Osteoblast (primary cell): ENCODE measurements at regions not wholly inside any gene's neighbourhood (a gene's known extent, or its start where the extent isn't known, plus 50 kb on each side); places are given as distances from the start of the nearest gene placed in this dataset.

Experiments
- DNase-seq: peaks from one replicate; pipeline ENCODE4 v3.0.0; 2011; ENCODE audit warnings: low spot score, mixed read lengths; ENCODE audit not compliant: insufficient read length; ENCODE audit errors: missing footprints
- H2AFZ ChIP-seq: 2 replicates; pipeline ENCODE4 v1.6.0; 2011; ENCODE audit warnings: mild to moderate bottlenecking, low read length
- H3K27ac ChIP-seq: 2 replicates; pipeline ENCODE4 v1.5.1; 2011; ENCODE audit warnings: mild to moderate bottlenecking, low read depth, low read length, moderate library complexity
- H3K27me3 ChIP-seq: 2 replicates; pipeline ENCODE4 v1.6.0; 2012; ENCODE audit warnings: mild to moderate bottlenecking, control low read depth, inconsistent platforms, low read length, moderate library complexity; ENCODE audit not compliant: insufficient read depth
- H3K36me3 ChIP-seq: 2 replicates; pipeline ENCODE4 v1.5.1; 2011; ENCODE audit warnings: mild to moderate bottlenecking, low read length, control low read depth, moderate library complexity; ENCODE audit not compliant: insufficient read depth
- H3K4me1 ChIP-seq: 2 replicates; pipeline ENCODE4 v1.5.1; 2011; ENCODE audit warnings: mild to moderate bottlenecking, low read length, control low read depth, moderate library complexity; ENCODE audit not compliant: insufficient read depth
- H3K4me2 ChIP-seq: 2 replicates; pipeline ENCODE4 v1.6.0; 2011; ENCODE audit warnings: mild to moderate bottlenecking, low read length; ENCODE audit not compliant: insufficient read depth
- H3K4me3 ChIP-seq: fragments of 200-600 bp; sonication (generic); 3 replicates; pipeline ENCODE4 v1.5.1; 2012; ENCODE audit warnings: mild to moderate bottlenecking, low read length, inconsistent platforms; ENCODE audit not compliant: insufficient read depth
- H3K79me2 ChIP-seq: 2 replicates; pipeline ENCODE4 v1.6.0; 2012; ENCODE audit warnings: mild to moderate bottlenecking, low read length, control low read depth, inconsistent platforms; ENCODE audit not compliant: insufficient read depth
- H3K9me3 ChIP-seq: 2 replicates; pipeline ENCODE4 v1.5.1; 2011; ENCODE audit warnings: low read depth, low read length, control low read depth
- H4K20me1 ChIP-seq: 2 replicates; pipeline ENCODE4 v1.6.0; 2012; ENCODE audit warnings: mild to moderate bottlenecking, low read length, control low read depth; ENCODE audit not compliant: insufficient read depth
- CTCF ChIP-seq: IDR thresholded peaks from 2 replicates; pipeline ENCODE4 v1.5.1; 2011; ENCODE audit warnings: mild to moderate bottlenecking, low read depth, low read length, moderate library complexity; ENCODE audit errors: extremely low read depth

- H3K79me2 ChIP-seq = no peaks in the 10 kb centered on the region
- no peak overlapping the region for H2AFZ ChIP-seq
- H3K4me2 ChIP-seq = no peak overlapping the region
- no peak overlapping the region for H3K4me3 ChIP-seq
- H3K36me3 ChIP-seq = no peaks in the 10 kb centered on the region
- no peaks in the 10 kb centered on the region for H3K9me3 ChIP-seq
- TF ChIP-seq CTCF = no peak
- DNase-seq = no peak
- H4K20me1 ChIP-seq = no peaks in the 10 kb centered on the region
- no peaks in the 10 kb centered on the region for H3K4me1 ChIP-seq
- no peak overlapping the region for H3K27ac ChIP-seq
- H3K27me3 ChIP-seq = peaks cover 12% of the 10 kb centered on the region
These were observed 135.8 kb downstream of the FOXL1 start for GRCh38 chr16:86714166-86714565.

- no peaks in the 10 kb centered on the region for H3K79me2 ChIP-seq
- no peaks in the 10 kb centered on the region for H3K4me1 ChIP-seq
- no peaks in the 10 kb centered on the region for H4K20me1 ChIP-seq
- no peak overlapping the region for H3K27ac ChIP-seq
- no peaks in the 10 kb centered on the region for H3K36me3 ChIP-seq
- H3K4me3 ChIP-seq = no peak overlapping the region
- DNase-seq = no peak
- TF ChIP-seq CTCF = no peak
- H3K4me2 ChIP-seq = no peak overlapping the region
- no peak overlapping the region for H2AFZ ChIP-seq
- H3K9me3 ChIP-seq = no peaks in the 10 kb centered on the region
- H3K27me3 ChIP-seq = peaks cover 17% of the 10 kb centered on the region
These were observed 138.3 kb downstream of the FOXL1 start for GRCh38 chr16:86716649-86717048.

GRCh38 chr16:86718118-86718517 is 139.8 kb downstream of the FOXL1 start:
- Histone ChIP-seq H4K20me1 (no peaks in the 10 kb centered on the region), H3K27ac (no peak overlapping the region), H3K4me3 (no peak overlapping the region), H3K27me3 (peaks cover 17% of the 10 kb centered on the region), H3K79me2 (no peaks in the 10 kb centered on the region), H3K4me2 (no peak overlapping the region), H3K36me3 (no peaks in the 10 kb centered on the region), H3K4me1 (peaks cover 5% of the 10 kb centered on the region), H2AFZ (no peak overlapping the region), H3K9me3 (no peaks in the 10 kb centered on the region)
- DNase-seq = no peak
- no peak for TF ChIP-seq CTCF

- Histone ChIP-seq H3K9me3 (no peaks in the 10 kb centered on the region), H3K79me2 (no peaks in the 10 kb centered on the region), H3K4me3 (no peak overlapping the region), H3K27me3 (peaks cover 16% of the 10 kb centered on the region), H3K4me2 (no peak overlapping the region), H3K27ac (no peak overlapping the region), H4K20me1 (no peaks in the 10 kb centered on the region), H2AFZ (no peak overlapping the region), H3K36me3 (no peaks in the 10 kb centered on the region), H3K4me1 (peaks cover 7% of the 10 kb centered on the region)
- no peak for TF ChIP-seq CTCF
- DNase-seq = no peak
These were observed 144.6 kb downstream of the FOXL1 start for GRCh38 chr16:86722970-86723369.
